NCI-H460 (cell line): ENCODE measurements at regions not wholly inside any gene's neighbourhood (a gene's known extent, or its start where the extent isn't known, plus 50 kb on each side); places are given as distances from the start of the nearest gene placed in this dataset.
"Not testable (repeated sequence)": the region's sequence is repeated elsewhere in the genome, so short reads cannot be mapped to it uniquely, and the experiment has no call there.

Experiments
- DNase-seq: peaks from one replicate; pipeline ENCODE4 v3.0.0-alpha.2; 2016; ENCODE audit warnings: low read depth; ENCODE audit errors: extremely low read depth

DNA sequence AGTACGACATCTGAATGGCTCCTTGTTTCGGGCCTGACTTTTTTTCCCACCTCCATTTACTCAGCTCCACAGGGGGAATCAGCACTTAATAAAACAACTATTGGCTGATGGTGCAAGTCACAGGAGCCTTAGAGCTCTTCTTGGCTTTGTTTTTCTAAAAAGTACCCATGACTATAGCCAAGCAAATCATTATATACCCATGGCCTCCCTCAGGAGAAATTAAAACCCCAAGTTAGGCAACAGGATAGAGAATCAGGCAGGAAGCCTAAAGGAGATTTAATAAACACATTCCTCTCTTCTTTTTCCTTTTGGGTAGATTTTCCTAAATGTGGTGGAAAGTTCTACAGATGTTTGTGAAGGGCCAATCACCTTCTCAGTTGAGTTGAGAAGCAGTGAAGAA is 91.9 kb upstream of the RBPJ start:
- no peak for DNase-seq

DNA sequence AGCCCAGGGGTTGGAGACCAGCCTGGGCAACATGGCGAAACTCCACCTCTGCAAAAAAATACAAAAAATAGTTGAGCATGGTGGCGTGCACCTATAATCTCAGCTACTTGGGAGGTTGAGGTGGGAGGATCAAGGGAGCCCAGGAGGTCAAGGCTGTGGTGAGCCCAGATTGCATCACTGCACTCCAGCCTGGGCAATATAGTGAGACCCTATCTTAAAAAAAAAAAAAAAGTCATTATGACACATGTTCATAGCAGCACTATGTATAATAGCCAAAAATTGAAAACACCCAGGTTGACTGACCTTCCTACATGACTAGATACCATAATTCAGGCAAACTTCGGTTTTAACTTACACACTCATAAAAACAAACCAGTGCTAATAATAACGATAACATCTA is 90.8 kb upstream of the RBPJ start:
- no peak for DNase-seq

DNA sequence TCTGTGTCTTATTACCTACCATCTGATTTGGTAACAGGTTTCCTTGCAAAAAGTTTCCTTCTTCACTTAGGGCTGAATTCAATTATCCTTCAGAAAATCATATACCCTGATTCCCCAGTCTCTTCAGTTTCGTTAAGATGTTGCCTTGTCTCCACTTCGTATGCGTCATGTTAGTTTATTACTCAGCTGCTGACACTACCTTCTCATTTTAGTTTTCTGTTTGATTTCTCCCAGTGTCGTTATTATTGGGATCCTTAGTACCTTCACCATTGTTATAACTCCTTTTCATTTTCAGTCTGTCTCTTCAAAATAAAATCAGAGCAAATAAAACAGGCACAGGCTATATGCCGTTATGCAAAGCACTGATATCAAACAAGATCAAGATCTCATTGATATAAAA is 87.5 kb upstream of the RBPJ start:
- no peak for DNase-seq

DNA sequence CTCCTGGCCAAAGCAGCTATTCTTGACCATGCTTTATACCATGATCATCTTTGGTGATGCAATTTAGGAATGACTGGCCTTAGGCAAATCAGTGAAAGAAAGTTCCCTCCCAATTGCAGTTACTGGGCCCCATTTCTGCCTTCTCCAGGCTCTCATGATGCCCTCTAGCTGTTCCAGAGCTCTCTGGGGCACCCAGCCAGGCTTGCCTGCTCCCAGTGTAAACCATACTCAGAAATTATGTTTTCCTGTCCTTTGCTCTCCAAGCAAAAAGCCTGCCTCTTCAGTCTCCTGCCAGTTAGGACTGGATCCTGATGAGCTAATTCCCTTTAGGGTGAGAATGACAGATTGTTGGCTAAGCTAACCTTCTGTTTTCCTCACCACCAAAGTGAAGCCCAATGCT is 85.3 kb upstream of the RBPJ start:
- no peak for DNase-seq

DNA sequence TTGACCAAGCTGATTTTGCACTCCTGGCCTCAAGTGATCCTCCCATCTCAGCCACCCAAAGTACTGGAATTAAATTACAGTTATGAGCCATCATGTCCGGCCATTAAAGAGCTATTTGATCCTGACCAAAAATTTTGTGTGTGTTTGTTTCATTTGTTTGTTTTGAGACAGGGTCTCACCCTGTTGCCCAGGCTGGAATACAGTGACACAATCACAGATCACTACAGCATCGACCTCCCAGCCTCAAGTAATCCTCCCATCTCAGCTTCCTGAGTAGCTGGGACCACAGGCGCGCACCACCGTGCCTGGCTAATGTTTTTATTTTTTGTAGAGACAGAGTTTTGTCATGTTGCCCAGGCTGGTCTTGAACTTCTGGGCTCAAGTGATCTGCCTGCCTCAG is 82.9 kb upstream of the RBPJ start:
- no peak for DNase-seq

DNA sequence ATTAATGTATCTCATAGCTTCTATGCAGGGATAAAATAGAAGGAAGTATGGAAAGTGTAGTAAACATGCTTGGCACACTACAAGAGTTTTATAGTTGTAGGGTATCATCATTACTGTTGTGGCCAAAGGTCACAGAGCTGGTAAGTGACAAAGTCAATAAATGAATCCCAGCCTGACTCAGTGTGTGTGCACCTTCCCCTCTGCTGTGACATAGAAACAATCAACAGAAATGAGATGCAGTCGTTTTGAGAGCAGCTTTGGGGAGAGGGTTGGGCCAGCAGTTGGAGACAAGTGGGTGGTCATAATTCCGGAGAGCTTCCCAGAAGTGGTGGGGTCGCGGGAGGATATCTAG is 82.4 kb upstream of the RBPJ start:
- DNase-seq = no peak

DNA sequence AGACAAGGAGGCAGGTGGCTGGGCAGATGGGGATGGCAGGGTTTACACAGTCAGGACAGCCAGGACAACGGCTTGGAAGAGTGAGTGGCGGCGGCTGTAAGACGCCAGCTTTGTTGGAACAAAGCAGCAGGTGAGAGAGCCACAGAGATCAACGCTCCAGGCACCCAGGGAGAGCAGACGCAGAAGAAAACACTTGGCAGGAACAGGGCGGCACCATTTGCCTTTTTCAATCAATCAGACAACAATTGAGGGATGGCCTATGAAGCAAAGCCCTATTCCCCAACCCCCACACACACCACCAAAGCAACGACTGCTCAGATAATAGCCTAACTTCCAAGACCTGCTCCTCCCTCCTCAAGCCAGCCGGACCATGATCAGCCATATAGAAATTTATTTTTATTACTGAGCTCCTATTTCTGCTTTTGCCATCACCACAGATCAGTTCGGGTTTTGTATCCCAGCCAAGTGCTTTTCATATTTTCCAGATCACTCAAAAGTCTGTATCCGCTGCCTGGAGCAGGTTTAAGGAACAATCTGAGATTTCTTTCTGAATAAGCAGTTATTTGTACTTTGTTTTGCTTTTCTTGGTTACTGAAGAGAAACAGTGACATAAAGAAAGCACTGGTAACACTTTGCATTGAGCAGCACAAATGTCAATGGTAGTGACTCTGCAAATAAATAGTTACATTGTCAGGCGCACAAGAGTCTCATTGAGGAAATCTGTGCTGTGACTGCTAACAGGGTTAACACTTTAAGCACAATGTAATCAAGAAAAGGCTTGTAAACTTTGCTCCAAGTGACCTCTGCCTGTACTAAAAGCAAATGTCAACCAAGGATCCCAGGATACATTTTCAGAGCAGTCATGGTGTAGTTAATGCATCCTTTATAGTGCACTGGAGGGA is 81.8 kb upstream of the RBPJ start:
- no peak for DNase-seq

DNA sequence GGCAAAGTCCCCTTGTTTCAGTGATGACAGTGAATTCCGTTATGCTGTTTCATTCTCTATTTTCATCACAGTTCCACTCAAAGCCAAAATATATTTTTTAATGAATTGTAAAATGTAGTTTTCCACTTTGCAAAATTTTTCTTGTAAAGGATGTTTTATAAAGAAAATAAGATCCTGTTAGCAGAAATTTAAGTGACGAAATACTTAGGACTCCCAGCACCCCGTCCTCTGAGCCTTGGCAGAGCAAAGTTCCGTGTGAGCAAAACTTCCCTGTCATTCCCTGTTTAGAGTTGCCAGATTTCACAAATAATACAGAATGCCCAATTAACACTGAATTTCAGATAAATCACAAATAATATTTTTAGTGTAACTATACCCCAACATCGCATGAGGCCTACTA is 81.0 kb upstream of the RBPJ start:
- no peak for DNase-seq

DNA sequence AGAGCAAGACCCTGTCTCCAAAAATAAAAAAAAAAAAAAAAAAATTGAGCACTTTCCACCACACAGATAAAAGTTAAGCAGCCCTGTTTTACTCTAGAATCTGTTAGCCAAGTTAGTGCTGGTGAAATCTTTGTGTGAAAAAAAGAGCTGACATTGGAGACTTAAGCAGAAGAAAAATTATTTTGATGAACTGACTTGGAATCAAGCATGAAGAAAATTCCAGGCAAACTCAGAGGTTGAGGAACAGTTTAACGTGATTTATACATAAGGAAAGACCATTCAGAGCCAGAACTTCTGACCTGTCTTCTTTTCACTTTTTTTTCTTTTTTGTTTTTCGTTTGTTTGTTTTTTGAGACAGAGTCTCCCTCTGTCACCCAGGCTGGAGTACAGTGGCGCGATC is 79.6 kb upstream of the RBPJ start:
- no peak for DNase-seq

DNA sequence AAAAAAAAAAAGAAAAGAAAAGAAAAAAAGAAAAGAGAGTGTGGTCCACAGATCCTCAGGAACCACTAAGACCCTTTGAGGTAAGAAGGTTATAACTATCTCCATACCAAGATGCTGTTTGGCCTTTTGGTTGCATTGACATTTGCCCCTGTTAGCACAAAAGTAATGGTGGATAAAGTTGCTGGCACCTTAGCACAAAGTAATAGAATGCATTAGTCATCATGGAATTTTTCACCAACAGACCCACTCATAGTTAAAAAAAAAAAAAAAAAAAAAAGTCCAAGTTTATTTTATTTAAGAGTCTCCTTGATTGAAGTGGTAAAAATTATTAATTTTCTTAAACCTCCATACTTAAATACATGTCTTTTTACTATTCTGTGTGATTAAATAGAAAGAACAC is 78.4 kb upstream of the RBPJ start:
- no peak for DNase-seq

DNA sequence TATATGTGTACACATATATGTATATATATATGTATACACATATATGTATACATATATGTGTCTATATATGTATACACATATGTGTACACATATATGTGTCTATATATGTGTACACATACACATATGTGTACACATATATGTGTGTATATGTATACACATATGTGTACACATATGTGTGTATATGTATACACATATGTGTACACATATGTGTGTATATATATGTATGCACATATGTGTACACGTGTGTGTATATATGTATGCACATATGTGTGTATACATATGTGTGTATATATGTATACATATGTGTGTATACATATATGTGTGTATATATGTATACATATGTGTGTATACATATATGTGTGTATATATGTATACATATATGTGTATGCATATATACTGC is 76.7 kb upstream of the RBPJ start:
- not testable (repeated sequence) for DNase-seq

DNA sequence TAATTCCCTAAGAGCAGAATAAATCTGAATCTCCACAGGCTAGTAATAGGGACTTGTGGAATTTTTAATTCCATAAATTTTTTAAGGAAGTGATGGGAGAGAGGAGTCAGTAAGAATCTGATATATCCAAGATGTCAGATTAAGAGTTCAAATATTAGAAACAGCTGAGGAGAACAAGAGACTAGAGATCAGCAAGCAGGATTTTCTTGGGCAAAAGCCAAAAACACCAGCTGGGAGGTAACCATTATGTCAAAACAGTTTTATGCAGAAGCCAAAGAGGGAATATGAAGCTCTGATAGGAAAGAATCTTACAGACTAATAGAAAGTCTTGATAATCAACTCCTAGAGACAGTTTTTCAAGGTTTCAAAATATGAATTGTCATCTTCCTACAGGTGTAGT is 72.2 kb upstream of the RBPJ start:
- no peak for DNase-seq

DNA sequence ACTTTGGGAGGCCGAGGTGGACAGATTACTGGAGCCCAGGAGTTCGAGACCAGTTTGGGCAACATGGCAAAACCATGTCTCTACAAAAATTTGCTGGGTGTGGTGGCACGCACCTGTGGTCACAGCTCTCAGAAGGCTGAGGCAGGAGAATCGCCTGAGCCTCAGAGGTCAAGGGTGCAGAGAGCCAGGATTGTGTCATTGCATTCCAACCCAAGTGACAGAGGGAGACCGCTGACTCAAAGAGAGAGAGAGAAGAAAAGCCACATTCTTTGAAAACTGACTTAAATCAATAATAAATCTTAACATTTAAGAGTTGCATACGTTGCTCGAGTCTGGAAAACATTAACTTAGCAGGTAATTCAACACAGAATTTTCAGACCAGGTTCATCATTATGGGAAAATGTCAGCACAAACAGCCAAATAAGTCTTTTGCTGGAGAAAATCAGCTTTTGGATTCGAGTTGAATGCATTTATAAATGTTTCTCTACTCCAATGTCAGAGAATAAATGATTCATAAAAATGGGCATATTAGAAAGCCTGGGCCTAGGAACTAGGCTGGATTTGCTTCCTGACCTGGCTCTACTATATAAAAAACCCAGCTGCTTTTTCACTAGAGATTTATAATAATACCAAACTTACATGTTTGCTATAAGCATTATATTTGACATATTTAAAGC is 68.3 kb upstream of the RBPJ start:
- DNase-seq = no peak

DNA sequence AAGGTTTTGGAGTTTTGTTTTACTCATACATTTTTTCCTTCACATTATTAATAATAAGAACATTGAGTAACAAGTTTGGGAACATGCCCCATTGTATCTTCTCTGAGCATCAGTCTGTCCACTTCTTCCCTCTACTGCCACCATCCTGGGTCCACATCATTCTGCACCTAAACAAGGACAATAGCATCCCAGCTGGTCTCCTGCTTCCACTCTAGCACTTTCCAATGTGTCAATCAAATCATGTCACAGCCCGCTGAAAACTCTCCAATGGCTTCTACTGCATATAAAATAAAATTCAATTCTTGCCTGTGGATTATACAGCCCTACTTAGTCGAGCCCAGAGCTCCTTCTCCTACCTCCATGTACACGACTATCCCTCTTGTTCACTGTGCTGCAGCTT is 66.8 kb upstream of the RBPJ start:
- DNase-seq = no peak

DNA sequence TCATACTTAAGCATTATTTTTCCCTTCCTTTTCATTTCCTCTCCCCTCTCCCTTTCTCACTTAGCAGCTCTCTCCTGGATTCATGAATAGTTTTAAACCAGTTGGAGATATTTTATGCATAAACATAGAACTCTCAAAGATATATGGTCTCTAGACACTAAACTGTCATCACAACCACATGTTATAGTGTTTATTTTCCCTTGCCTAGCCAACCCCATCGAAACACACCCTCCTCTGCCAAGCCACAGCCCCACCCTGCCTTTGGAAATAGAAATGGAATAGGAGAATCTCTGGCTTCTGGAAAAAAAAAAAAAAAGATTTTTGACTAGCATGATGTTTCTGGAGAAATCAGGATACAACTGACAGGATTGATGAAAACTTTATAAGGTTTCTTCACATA is 64.8 kb upstream of the RBPJ start:
- no peak for DNase-seq

DNA sequence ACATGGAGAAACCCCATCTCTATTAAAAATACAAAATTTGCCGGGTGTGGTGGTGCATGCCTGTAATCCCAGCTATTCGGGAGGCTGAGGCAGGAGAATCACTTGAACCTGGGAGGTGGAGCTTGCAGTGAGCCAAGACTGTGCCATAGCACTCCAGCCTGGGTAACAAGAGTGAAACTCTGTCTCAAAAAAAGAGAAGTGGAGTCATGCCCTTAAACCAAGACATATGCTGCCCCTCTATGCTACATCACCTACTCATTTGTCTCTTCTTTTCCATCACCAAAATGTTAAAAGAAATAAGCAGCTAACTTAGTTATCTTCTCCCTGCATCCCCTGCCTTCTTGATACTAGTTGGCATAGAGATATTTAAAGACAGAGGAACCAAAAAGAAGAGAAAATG is 63.4 kb upstream of the RBPJ start:
- DNase-seq = not testable (repeated sequence)

DNA sequence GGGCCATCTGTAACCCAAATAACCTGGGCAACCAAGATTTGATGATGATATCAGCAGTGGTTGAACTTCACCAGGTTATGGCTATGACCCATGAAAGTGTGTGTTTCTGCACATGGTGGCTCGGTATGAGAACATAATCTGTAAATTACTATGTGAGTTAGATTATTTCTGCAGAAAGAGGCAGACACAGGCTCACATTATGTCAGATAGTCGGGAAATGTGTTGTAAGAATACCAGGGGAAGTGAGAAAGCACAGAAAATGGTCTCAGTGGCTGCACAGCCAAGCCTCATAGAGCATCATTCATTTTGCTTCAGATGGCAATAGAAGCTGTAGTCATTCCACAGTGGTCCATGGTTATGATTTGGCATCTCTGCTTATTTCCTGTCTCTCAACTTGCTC is 63.0 kb upstream of the RBPJ start:
- no peak for DNase-seq

DNA sequence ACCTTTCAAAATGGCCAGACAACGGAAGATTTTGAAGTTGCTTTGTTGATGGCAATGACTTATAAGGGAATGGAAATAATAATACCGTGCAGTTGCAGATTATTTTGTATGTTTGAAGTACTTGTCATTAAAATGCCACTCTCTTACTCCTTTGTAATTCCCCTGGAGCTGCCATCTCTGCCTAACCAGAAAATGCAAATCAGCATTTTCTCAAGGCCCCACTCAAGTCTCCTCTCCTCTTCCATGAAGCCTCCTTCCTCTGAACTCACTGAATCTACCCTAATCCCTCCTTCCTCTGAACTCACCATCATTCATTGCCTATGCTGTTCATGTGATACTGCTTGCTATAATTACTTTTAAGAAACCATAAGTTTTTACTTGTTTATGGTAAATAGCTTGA is 60.2 kb upstream of the RBPJ start:
- no peak for DNase-seq

DNA sequence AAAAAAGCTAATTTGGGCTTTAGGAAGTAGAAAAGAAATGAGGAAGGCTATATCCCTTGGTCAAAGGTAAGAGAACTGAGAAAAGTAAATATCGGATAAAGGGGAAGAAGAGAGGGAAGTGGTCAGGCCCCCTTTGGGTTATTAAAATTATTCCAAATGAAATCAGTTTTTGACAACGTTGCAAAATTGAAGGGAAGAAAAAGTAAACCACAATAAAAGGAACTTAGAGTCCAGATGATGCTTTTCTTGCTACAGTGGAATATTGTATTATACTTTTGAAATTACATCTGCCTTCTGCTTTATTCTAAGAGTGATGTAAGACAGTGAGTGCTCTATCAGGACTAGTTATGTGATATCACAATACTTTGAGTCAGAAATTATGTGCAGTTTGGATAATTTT is 59.4 kb upstream of the RBPJ start:
- DNase-seq = no peak

DNA sequence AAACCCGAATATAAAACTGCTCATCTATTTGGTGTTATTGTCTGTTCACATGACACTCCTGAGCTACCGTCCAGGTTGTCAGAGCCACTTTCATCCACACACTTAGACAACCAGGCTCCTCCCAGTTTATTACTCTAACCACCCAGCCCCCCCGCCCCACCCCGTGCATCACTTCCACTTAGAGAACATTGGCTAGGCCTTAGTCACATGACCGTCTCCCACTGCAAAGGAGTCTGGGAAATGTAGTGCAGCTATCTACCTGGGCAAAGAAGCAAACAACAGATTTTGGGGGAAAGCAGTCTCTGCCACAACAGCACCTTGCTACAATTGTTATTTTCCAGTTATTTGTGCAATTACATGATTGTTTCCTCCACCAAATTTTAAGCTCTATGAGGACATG is 57.6 kb upstream of the RBPJ start:
- no peak for DNase-seq

DNA sequence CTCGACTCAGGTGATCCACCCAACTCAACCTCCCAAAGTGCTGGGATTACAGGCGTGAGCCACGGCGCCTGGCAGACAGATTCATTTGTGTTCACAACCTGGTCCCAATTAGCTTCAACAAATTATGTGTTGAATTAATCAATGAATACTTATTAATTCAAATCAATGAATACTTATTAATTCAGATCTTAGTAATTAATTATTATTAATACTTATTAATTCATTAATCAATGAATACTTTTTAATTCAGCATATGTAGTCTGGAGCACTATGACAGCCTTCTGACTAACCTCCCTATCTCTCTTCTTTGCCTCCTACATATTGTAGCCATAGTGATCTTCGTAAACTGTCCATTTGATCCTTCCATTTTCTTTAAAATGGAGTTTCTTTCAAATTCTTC is 56.7 kb upstream of the RBPJ start:
- no peak for DNase-seq

DNA sequence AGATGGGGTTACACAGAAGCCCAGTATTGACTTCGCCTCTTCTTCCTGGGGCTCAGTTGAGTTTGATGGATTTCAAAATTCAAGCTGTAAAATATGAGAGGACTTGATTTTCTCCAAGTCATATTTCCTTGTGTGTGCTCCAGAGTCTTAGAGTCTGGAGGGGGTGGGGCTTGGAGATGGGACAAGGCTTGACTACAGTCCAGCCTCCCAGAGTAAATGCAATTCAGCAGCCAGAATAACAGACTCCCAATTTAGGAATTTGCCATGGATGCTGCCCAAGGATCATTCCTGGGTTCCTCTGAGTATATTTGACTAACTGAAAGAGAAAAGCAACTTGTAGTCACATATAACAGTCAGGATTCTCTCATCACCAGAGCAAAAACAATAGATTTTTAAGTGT is 53.7 kb upstream of the RBPJ start:
- DNase-seq = no peak

DNA sequence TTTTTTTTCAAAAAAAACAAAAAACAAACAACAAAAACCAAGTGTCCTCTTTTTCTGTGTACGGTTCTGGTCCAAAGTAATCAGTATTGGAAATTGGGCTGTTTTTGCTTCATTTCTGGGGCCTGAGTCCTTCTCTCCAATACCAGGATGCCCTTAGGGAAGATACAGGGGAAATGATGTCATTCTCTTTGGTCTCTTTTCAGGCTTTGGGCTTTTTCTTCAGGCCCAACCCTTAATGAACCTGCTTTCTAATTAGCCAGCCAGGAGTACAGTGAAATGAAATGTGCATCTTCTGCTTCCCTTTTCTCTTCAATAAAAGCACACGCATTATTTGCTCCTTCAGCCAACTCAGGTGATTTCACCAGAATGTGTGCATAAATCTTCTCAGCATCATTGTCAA is 52.6 kb upstream of the RBPJ start:
- DNase-seq = no peak
